SJSA1 (cell line): ENCODE measurements at regions not wholly inside any gene's neighbourhood (a gene's known extent, or its start where the extent isn't known, plus 50 kb on each side); places are given as distances from the start of the nearest gene placed in this dataset.
"Not testable (repeated sequence)": the region's sequence is repeated elsewhere in the genome, so short reads cannot be mapped to it uniquely, and the experiment has no call there.

Experiments
- DNase-seq, 2 experiments: peaks; one replicate each; pipeline ENCODE4 v3.0.0-alpha.2; 2015 to 2020; ENCODE audit warnings: low spot score in 2 of 2, low read depth in 1 of 2
- H3K27ac ChIP-seq: fragments of 250-450 bp; sonication (Bioruptor Pico); 2 replicates; pipeline ENCODE4 v1.5.1; 2020; ENCODE audit warnings: mild to moderate bottlenecking, moderate library complexity
- H3K27me3 ChIP-seq: fragments of 250-450 bp; sonication (Bioruptor Pico); replicated peaks from 2 replicates; pipeline ENCODE4 v1.5.1; 2020; ENCODE audit warnings: mild to moderate bottlenecking, moderate library complexity
- H3K36me3 ChIP-seq: fragments of 250-450 bp; sonication (Bioruptor Pico); 2 replicates; pipeline ENCODE4 v1.5.1; 2020; ENCODE audit warnings: mild to moderate bottlenecking
- H3K4me1 ChIP-seq: fragments of 250-450 bp; sonication (Bioruptor Pico); replicated peaks from 2 replicates; pipeline ENCODE4 v1.6.1; 2021; ENCODE audit warnings: mild to moderate bottlenecking
- H3K4me3 ChIP-seq: fragments of 250-450 bp; sonication (Bioruptor Pico); 2 replicates; pipeline ENCODE4 v1.5.1; 2020; ENCODE audit warnings: mild to moderate bottlenecking
- H3K9me3 ChIP-seq: fragments of 250-450 bp; sonication (Bioruptor Pico); replicated peaks from 2 replicates; pipeline ENCODE4 v1.5.1; 2020; ENCODE audit warnings: mild to moderate bottlenecking

DNA sequence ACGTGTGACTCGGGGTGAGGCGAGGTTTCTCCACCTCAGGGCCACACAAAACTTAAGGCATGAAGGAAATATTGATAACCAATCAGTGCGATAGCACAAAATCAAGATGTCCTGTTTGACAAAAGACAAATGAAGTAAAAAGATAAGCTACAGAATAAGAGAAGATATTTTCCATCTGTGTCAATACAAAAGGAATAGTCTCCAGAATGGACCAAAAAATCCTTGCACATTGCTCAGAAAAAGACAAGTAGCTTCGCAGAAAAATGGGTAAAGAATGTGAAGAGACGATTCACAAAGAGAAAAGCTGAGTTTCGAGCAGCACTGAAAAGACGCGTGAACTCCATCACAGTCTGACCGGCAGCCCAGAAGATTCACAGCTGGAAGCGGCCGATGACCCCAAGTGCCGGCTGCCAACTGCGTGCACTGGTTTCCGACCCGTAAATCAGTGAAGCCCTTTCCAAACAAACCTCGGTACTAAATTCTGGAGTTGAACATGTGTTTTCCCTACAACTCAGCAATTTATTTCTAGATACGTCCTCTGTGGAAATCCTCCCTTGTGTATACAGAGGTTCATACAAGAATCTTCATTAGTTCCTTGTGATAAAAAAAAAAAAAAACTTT is 308.4 kb downstream of the BRD1 start:
- no peak for DNase-seq
- H3K27ac ChIP-seq: no peak overlapping the region
- H3K9me3 ChIP-seq: 0 out of 2 replicates have a peak, but pooled peaks cover 3% of the 10 kb centered on the region
- no peaks in the 10 kb centered on the region for H3K4me1 ChIP-seq
- no peaks in the 10 kb centered on the region for H3K27me3 ChIP-seq
- no peak overlapping the region for H3K4me3 ChIP-seq
- no peaks in the 10 kb centered on the region for H3K36me3 ChIP-seq

DNA sequence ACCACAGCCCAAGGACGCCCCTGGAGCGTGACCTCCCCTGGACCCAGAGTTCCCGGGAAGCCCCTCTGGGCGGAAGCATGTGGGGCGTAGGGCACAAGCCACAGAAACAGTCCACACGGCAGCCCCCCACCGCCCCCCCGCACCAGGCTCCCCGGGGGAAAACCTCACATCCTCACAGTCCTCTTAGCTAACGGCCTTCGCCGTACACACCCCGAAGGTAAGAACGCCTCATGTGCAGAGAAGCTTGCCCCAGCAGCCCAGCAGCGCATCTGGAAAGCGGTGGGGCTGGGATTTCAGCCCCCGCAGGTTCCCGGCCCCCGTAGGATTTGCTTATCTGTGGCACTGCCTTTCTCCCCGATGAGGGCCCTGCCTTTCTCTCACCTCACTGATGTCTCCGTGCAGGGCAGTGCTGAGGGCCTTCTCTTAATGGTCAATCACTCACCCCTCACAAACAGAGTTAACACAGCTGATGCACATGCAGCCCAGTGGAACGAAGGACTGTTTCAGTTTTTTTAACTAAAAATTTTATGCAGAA is 309.2 kb downstream of the BRD1 start:
- no peak overlapping the region for H3K4me3 ChIP-seq
- DNase-seq: no peak
- no peaks in the 10 kb centered on the region for H3K4me1 ChIP-seq
- no peaks in the 10 kb centered on the region for H3K27me3 ChIP-seq
- H3K36me3 ChIP-seq: no peaks in the 10 kb centered on the region
- no peak overlapping the region for H3K27ac ChIP-seq
- 0 out of 2 replicates have a peak, but pooled peaks cover 3% of the 10 kb centered on the region for H3K9me3 ChIP-seq

DNA sequence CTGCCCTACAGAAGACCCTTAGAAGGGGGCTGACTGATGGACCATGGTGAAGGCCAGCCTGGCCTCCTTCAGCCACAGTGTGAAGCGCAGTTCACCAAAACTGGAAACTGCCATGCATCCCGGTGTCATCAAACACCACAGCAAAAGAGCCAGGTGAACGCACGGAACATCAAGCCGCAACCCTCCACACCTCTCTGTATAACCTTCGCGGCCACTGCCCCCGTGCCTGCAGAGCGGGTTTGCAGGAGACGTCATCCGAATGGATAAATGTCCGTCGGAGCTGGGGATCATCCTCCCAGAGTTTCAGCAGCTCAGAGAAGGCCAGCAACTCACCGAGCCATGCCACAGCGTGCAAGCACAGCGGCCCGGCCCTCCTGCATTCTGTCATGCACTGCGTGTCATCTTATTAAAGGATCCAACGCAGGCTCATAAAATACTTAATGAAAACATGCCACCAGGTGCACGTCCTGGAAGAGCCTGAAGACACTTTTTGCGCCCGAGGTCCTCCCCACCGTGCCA is 309.9 kb downstream of the BRD1 start:
- Histone ChIP-seq H3K4me1 (no peaks in the 10 kb centered on the region), H3K9me3 (0 out of 2 replicates have a peak, but pooled peaks cover under 1% of the 10 kb centered on the region), H3K27me3 (no peaks in the 10 kb centered on the region), H3K36me3 (no peaks in the 10 kb centered on the region), H3K27ac (no peak overlapping the region), H3K4me3 (no peak overlapping the region)
- DNase-seq: no peak

- H3K27ac ChIP-seq: no peak overlapping the region
- H3K4me3 ChIP-seq: no peak overlapping the region
- no peaks in the 10 kb centered on the region for H3K4me1 ChIP-seq
- H3K9me3 ChIP-seq: no peaks in the 10 kb centered on the region
- H3K27me3 ChIP-seq: no peaks in the 10 kb centered on the region
- H3K36me3 ChIP-seq: no peaks in the 10 kb centered on the region
- no peak for DNase-seq
Measured at GRCh38 chr22:49517211-49517610, 310.5 kb downstream of the BRD1 start.

DNA sequence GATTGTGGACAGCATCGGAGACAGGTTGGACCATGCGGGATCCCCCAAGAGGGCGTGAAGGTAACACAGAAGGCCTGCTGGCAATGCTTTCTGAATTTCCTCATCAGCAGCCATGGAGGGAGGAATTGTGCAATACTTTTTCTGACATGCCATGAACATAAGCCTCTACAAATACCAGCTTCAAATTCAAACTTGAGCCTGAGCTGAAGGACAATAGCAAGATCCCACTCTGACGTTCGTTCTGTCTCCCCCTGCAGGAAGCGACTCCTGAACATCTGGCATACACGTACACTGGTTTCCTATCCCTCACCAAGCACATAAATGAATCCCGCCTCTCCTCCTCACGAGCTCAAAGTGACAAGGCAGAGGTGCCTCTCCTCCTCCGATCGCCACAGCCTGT is 312.2 kb downstream of the BRD1 start:
- Histone ChIP-seq H3K9me3 (peaks cover 4% of the 10 kb centered on the region; the same call in 1 of the 2 replicates), H3K27ac (no peak overlapping the region), H3K36me3 (no peaks in the 10 kb centered on the region), H3K27me3 (no peaks in the 10 kb centered on the region), H3K4me1 (no peaks in the 10 kb centered on the region), H3K4me3 (no peak overlapping the region)
- no peak for DNase-seq

DNA sequence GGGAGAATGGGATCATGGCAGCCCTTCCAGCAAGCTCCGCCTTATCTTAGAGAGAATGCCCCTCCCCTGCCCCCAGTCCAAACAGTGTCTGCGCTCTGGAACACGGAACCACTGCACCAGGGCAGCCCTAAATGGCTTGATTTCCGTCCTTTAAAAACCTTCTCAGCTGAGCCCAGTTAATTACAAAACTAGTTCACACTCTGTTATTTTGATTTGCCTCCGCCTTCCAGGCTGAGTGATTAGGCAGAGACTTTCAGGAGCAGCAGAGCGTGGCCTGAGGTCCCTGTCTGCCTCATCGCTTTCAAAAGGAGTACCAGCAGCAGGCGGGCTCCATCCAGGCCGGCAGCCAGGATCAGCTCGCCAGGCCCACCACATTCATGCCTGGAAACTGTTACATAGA is 313.0 kb downstream of the BRD1 start:
- Histone ChIP-seq H3K4me1 (no peaks in the 10 kb centered on the region), H3K36me3 (no peaks in the 10 kb centered on the region), H3K4me3 (no peak overlapping the region), H3K27me3 (no peaks in the 10 kb centered on the region), H3K9me3 (peaks cover 8% of the 10 kb centered on the region; the same call in 1 of the 2 replicates), H3K27ac (no peak overlapping the region)
- no peak for DNase-seq

DNA sequence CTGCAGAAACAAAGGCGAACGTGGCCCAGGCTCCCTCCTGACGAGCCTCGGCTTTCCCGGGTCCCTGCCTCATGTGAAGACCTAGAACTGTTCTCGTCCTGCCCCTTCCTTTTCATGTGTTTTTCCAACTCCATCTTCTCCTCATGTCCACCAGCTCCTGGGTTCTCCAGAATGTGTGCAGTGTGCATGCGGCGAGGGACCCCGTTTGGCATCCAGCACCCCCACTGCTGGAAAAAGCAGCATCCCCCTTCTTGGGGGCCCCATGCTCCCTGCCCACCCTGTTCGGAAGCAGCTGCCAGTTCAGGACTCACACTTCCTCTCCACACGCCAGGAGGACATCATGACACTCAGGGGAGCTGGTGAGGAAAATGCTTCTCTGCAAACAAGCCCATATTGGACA is 313.5 kb downstream of the BRD1 start:
- H3K4me3 ChIP-seq: no peak overlapping the region
- no peak for DNase-seq
- no peaks in the 10 kb centered on the region for H3K27me3 ChIP-seq
- no peak overlapping the region for H3K27ac ChIP-seq
- H3K4me1 ChIP-seq: no peaks in the 10 kb centered on the region
- no peaks in the 10 kb centered on the region for H3K36me3 ChIP-seq
- peaks cover 8% of the 10 kb centered on the region; the same call in 1 of the 2 replicates for H3K9me3 ChIP-seq

DNA sequence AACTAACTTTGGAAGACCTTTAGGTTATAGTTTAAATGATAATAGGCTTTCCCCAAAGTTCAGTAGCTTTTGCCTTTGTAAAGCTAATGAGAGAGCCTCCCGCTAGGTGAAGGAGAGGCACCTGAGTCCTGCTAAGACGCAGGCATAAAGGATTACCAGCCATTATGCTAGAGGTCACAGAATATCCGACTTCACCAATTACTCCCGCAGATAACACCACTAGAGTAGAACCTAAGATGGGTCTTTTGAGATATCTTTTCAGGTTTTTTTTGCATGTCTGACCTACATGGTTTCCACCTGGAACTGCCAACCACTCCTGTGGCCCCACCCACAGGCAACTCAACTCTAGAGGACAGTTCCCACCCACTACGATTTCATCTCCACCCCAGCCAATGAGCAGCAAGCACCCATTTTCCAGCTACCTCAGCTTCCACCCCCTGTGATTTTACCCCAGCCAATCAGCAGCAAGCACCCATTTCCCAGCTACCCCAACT is 314.3 kb downstream of the BRD1 start:
- DNase-seq: no peak
- H3K4me3 ChIP-seq: no peak overlapping the region
- peaks cover 8% of the 10 kb centered on the region; the same call in 1 of the 2 replicates for H3K9me3 ChIP-seq
- H3K27me3 ChIP-seq: no peaks in the 10 kb centered on the region
- H3K4me1 ChIP-seq: no peaks in the 10 kb centered on the region
- no peak overlapping the region for H3K27ac ChIP-seq
- no peaks in the 10 kb centered on the region for H3K36me3 ChIP-seq

GRCh38 chr22:49512487-49513165 is 315.0 kb downstream of the BRD1 start:
- no peak for DNase-seq
- H3K4me1 ChIP-seq: no peaks in the 10 kb centered on the region
- H3K4me3 ChIP-seq: no peak overlapping the region
- peaks cover 8% of the 10 kb centered on the region; the same call in 1 of the 2 replicates for H3K9me3 ChIP-seq
- no peaks in the 10 kb centered on the region for H3K27me3 ChIP-seq
- no peaks in the 10 kb centered on the region for H3K36me3 ChIP-seq
- H3K27ac ChIP-seq: no peak overlapping the region

DNA sequence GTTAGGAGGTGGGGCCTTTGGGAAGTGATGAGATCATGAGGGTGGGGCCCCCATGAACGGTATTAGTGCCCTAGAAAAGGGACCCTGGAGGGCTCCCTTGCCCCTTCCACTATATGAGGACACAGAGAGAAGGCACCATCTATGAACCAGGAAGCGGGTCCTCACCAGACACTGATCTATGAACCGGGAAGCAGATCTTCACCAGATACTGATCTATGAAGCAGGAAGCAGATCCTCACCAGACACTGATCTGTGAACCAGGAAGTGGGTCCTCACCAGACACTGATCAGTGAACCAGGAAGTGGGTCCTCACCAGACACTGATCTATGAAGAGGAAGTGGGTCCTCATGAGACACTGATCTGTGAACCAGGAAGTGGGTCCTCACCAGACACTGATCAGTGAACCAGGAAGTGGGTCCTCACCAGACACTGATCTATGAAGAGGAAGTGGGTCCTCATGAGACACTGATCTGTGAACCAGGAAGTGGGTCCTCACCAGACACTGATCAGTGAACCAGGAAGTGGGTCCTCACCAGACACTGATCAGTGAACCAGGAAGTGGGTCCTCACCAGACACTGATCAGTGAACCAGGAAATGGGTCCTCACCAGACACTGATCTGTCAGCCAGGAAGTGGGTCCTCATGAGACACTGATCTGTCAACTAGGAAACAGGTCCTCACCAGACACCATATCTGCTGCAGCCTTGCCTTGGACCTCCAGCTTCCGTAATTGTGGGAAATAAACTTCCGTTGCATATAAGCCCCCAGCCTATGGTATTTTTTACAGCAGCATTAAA is 316.1 kb downstream of the BRD1 start:
- not testable (repeated sequence) for H3K4me3 ChIP-seq, H3K4me1 ChIP-seq, H3K27ac ChIP-seq, H3K9me3 ChIP-seq, DNase-seq, H3K36me3 ChIP-seq, H3K27me3 ChIP-seq

DNA sequence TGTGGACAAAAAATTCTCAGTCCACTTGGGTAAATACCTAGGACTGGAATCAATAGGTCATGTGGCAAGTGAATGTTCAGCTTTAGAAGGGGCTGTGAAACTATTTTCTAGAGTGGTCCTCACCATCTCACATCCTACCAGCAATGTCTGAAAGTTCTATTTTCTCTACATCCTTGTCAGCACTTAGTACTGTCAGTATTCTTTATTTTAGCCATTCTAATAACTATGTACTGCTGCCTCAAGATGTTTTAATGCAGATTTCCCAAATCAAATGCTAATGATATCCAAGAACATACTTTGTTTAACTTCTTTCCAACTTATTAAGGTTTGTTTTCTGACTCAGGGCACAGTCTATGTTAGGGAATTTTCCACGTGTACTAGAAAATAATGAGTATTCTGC is 317.0 kb downstream of the BRD1 start:
- peaks cover 8% of the 10 kb centered on the region; the same call in 1 of the 2 replicates for H3K9me3 ChIP-seq

DNA sequence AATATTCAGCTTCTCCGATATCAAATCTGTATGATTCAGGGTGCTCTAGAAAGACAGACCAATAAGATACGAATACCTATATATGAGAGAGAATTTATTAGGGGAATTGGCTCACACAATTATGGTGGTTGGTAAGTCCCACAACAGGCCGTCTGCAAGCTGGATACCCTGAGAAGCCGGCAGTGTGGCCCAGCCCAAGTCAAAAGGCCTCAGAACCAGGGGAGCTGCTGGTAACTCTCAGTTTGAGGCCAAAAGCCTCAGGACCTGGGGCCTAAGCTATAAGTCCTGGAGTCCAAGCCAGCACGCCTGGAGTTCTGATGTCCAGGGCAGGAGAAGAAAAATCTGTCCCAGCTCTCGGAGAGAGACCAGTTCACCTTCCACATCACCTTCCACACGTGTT is 318.7 kb downstream of the BRD1 start:
- H3K4me1 ChIP-seq: no peaks in the 10 kb centered on the region
- no peak for DNase-seq
- H3K9me3 ChIP-seq: peaks cover 10% of the 10 kb centered on the region
- H3K27ac ChIP-seq: no peak overlapping the region
- H3K27me3 ChIP-seq: no peaks in the 10 kb centered on the region
- no peaks in the 10 kb centered on the region for H3K36me3 ChIP-seq
- no peak overlapping the region for H3K4me3 ChIP-seq

More for the DNA sequence above, 317.0 kb downstream of the BRD1 start:
- Histone ChIP-seq H3K36me3 (no peaks in the 10 kb centered on the region), H3K4me3 (no peak overlapping the region), H3K27ac (no peak overlapping the region), H3K4me1 (no peaks in the 10 kb centered on the region), H3K27me3 (no peaks in the 10 kb centered on the region)
- no peak for DNase-seq

DNA sequence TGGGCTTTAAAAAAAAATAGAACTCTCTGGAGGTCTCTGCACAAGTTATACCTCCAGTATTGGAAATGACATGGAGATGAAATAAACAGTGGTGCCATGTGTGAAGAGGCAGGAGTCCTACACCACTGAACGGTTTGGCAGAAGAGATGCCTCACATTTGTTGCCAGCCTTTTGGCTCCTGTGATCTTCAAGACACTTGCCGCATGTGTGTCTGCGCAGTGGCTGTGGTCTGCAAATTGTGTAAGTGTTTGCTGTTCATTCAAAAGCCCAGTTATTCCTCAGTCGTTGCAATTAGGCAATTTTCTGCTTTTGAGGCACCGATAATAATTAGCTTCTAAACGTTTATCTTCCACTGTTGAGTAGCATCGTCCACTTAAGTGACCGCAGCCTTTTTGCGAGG is 319.1 kb downstream of the BRD1 start:
- peaks cover 10% of the 10 kb centered on the region for H3K9me3 ChIP-seq
- H3K36me3 ChIP-seq: no peaks in the 10 kb centered on the region

More for the DNA sequence above, 319.1 kb downstream of the BRD1 start:
- no peak for DNase-seq
- Histone ChIP-seq H3K27ac (no peak overlapping the region), H3K4me1 (no peaks in the 10 kb centered on the region), H3K27me3 (no peaks in the 10 kb centered on the region), H3K4me3 (no peak overlapping the region)
